GM18909 (cell line): ENCODE measurements at regions not wholly inside any gene's neighbourhood (a gene's known extent, or its start where the extent isn't known, plus 50 kb on each side); places are given as distances from the start of the nearest gene placed in this dataset.
"Not testable (repeated sequence)": the region's sequence is repeated elsewhere in the genome, so short reads cannot be mapped to it uniquely, and the experiment has no call there.

ENCODE experiments used
- ATAC-seq: cut with Tn5 transposase; IDR thresholded peaks from one replicate; pipeline ENCODE4 v1.9.1; 2021; ENCODE audit warnings: mild to moderate bottlenecking; ENCODE audit not compliant: unreplicated experiment, poor library complexity

DNA sequence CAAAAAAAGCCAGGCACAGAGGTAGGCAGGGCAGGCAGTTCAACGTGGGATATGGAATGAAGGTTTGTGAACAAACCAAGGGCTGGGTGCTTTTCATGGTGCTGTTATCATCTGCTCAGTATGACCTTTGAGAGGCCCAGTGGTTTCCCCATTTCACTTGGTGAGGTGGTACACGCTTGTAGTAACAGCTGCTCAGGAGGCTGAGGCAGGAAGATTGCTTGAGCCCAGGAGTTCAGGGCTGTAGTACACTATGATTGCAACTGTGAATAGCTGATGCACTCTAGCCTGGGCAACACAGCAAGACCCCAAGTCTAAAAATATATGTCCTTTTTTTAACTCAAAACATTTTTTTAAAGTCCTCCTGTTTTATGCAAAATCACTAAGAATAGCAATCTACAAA is 174.8 kb downstream of the ENC1 start:
- no peak for ATAC-seq

DNA sequence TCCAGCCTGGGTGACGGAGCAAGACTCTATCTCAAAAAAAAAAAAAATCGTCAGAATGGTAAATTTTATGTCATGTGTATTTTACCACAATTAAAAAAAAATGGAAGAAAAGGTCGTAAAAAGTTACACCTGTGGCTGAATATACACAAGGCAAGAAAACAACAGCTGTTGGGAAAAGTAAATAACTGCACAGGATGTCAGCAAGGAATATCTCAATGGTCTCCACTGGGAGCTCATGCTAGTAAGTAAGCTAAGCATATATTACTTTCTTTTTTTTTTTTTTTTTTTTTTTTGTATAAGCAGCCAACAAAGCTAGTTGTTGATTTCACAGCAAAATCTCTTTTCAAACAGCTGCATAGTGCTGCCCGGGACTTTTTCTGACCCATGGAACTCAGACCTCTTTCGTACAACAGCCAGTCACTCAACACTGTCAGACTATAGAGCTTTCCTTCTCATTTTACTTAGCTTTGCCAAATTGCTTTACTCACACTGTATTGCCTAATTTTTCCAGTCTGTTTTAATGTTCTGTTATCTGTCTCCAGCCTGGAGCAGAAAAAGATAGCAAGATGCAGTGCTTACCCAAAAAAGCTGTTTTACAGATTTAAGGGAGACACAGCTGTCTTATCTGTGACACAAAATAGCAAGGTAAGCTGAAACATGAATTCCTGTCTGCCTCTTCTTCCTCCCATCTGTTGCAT is 175.9 kb downstream of the ENC1 start:
- no peak for ATAC-seq

DNA sequence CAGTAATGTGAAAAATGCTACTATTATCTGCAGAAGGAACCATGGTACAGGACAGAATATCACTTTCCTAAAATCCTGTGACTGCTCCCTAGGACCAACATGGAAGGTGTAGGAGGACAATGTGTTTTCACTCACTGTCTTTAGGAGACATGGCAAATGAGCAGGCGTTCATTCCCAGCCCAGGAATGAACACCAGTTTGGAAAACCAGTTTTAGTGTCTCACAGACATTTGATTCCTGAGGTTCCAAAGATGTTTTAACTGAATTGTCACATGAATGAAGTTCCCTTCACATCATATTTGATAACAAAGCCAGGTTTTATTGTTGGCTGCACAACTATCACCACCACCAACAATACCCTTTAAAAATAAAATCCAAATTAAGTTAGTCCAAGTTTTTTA is 178.2 kb downstream of the ENC1 start:
- ATAC-seq, result no peak

DNA sequence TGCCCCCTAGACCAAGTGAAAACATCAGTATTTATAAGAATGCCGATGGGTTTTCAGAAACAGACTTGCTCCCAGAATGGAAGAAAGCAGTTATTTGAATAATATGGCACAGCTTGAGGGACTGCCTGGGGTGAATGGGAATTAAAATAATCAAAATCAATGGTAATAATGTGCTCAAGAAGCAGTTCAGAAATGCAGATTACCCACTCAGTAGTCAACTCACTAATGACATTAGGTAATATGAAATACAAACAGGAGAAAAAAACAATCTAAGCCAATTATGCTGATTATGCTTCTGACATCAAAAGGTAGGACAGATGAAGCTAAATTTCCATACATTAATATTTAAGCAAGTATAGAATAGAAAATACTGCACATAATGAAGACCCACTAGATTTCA is 179.3 kb downstream of the ENC1 start:
- no peak for ATAC-seq

DNA sequence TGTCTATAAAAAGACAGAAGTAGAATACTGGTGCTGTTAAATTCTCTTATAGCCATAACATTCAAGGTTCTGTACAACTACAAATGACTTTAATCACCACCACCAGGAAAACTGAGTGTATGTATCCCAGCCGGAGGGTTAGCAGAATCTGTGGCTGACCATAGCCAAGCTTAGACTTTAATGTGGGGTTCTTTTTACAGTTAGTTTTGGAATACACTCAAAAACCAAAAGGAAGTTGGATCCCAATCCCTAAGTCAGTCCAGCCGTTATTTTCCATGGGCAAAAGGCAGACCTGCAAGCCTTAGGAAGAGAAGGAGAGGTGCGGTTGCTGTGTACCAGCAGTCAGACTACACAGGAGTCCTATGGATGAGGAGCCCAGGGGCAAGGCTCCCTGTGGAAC is 179.8 kb downstream of the ENC1 start:
- no peak for ATAC-seq

DNA sequence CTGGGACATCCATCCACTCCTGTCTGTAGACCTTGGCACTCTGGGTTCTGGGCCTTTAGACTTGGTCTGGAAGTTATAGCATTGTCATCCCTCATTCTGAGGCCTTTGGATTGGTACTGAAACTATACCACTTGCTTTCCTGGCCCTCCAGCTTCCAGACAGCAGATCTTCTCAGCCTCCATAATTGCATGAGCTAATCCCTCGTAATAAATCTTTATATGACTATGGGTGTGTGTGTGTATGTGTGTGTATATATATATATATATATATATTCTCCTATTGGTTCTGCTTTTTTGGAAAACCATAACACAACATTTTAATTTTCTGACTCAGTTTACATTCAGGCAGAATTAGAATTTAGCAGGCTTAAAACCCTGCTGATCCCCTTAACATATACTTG is 180.5 kb downstream of the ENC1 start:
- ATAC-seq, result no peak

DNA sequence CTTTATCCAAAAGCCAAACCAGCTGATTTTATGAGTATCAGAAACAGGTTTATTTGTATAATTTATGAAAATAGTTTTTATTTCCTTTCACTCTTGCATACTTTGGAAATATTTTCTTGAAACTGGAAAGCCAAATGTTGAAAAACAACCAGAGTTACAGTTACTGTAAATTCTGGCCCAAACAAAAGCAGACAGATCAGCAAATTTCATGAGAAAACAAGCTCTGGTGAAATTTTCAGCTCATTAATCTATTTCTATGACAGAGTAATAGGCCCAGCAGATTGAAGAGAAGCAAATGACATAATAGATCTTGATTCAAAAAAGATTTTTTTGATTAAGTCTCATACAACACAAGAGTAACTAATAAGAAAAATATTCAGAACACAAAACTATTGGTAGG is 182.7 kb downstream of the ENC1 start:
- no peak for ATAC-seq

DNA sequence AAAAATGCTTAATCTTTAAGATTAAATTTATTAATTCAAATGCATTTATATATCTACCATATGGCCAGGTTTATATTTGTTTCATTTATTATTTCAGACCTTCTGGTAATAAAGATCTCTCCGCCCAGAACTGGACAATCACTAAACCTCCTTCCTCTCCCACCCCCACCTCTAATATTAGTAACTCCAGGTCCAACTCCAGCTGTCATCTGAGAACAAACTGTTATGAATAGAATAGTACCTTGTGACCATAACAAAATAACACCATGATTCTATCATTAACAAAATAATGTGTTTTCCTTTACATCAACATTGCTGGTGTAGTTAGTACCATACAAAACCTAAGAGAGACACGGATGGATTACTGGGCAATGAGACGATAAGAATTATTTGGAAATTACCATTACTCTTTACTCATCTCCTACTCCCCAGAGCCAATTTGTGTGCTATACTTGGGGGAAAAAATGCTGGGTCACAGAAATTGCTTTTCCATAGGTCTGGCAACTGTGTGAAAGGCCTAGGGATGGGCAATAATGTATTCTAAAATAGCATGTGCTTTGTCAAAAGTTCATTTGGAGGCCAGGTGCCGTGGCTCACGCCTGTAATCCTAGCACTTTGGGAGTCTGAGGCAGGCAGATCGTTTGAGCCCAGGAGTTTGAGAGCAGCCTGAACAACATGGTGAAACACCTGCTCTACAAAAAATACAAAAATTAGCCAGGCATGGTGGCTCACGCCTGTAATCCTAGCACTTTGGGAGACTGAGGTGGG is 186.1 kb downstream of the ENC1 start:
- no peak for ATAC-seq

DNA sequence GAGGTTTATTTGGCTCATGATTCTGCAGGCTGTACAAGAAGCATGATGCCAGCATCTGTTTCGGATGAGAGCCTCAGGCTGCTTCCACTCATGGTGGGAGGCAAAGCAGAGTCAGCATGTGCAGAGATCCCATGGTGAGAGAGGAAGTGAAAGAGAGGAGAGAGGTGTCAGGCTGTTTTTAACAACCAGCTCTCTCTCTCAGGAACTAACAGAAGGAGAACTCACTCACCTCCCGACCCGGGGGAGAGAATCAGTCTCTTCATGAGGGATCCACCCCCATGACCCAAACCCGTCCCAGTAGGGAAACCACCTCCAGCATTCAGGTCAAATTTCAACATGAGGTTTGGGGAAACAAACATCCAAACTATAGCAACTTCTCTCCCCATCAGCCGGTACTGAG is 187.7 kb downstream of the ENC1 start:
- no peak for ATAC-seq

DNA sequence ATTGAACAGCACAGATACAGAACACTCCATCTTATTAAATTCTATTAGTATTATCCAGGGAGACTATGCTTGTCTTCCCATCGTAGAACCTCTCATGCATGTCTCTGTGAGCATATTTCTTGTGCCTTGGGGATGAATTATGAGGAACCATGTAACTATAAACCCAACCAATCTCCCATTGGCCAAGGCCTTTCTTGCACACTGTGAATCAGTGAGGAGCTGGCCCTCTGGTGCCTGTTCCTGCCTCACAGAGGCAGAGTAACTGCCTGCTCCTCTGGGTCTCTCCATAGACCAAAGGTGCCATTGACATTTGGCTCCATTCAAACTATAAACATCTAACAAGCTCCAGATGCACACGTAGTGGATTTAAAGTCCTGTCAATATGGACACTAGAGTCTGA is 190.4 kb downstream of the ENC1 start:
- ATAC-seq, result no peak

DNA sequence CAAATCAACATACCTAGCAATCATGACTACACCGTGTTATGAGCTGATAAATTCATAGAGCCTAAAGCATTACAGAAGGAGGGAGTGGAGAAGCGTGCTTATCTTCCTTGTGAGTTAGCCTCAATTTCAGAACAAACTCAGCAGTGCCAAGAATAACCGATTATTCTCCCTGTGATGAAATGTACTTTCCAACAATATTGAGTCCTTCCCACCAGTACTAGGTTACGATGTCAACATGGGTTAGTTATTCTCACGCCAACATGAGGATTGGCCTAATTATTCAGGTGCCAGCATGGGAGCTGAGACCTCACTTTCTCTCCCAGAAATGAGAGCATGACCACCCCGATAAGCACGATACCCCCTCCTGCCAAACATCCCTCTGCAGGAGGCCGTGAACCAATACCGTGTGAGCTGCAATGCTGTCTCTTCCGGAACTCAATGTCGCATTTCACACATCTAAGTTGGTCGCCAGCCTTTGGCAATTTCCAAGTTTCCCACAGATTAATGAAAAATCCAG is 193.7 kb downstream of the ENC1 start:
- ATAC-seq, result no peak

DNA sequence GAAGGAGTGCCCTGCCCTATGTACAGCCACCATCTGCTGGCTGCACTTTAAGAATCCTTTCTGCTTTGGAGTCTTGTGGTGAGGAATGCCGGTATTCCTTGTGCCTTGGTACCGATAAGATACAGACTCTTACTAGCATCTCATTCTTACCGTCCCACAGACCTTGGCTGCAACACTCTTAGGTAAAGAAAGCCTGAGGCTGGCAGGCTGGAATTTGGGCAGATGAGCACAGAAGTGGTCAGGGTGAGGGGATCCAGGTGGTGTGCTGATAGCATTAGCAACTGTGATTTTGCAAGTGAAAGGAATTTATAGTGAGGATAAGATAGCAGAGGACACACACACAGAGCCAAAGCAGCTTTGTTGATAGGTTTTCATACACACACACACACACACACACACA is 198.1 kb downstream of the ENC1 start:
- no peak for ATAC-seq

DNA sequence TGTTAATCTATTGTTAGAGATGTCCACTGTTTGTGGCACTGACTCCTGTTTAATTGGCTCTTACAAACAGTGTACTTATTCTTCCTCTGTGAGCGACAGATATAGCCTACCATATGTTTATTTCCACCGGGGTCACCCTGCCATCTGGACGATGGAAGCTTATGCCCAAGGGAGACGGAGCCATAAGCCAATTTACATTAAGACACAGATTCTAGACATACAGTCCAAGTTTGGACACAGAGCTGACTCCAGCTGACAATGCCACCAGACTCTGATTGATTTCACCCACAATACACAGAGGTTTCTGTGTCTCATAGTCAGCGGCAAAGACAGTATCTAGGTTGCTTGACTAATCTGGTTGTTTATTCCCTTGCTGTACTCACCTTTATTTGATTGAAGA is 198.9 kb downstream of the ENC1 start:
- no peak for ATAC-seq

DNA sequence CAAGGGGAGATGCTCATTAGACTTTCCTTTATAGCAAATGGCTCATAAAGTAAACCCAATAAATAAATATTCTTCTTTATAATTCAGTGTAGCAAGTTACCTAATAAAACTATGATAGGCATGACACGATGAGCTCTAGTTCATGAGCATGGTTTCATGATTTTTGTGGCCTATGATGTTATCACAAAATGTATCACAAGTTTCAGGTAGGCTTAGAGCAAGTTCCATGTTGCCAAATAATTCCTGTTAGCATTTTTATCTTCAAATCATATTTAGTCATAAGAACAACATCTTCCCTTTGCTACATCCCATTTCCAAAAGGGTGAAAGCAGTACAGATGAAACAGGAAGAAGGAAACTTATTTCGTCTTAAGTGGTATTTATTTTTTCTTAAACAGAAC is 200.2 kb downstream of the ENC1 start:
- no peak for ATAC-seq

DNA sequence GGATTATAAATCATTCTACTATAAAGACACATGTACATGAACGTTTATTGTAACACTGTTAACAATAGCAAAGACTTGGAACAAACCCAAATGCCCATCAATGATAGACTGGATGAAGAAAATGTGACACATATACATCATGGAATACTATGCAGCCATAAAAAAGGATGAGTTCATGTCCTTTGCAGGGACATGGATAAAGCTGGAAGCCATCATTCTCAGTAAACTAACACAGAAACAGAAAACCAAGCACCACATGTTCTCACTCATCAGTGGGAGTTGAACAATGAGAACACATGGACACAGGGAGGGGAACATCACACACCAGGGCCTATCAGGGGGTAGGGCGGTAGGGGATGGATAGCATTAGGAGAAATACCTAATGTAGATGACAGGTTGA is 202.7 kb downstream of the ENC1 start:
- not testable (repeated sequence) for ATAC-seq

DNA sequence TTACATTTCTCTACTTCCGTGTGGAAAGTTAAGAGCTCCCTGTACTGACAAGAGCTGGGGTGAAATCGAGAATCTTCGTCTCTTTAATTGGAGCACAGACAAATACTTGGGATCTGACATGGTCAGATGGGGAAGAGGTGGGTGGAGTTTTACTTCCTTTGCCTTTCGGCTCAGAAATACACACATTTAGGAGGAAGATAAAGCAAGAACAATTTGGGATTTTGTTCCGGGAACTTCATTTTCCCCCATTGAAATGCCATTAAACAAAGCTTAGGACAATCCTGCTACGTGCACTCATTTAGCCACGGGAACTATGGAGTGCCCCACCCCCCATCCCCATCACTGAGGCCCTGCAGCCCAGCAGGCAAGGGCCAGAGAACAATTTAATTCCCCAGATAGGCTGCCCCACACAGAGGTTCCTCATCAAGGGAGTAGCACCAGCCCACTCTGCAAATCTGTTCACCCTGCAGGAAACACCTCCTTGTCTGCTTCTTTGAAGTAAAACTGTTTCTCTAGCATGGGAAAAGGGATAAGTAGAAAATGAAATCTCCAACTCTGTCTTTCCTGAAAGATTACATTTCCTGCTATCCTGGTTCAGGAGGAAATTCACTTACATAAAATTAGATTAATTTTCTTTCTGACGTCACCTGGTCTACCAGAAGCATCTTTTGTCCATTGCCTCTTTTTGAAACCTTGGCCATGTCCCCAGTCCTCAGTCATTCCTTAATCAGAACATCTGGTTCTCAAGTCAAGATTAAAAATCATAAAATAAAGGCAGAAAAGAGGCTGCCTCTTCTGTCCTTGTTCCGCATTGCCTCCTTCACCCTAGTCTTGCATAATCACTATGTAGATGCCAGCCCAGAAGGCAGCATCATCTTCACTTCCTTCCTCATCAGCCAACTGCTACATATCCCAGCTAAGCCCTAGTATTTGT is 206.4 kb downstream of the ENC1 start:
- no peak for ATAC-seq

DNA sequence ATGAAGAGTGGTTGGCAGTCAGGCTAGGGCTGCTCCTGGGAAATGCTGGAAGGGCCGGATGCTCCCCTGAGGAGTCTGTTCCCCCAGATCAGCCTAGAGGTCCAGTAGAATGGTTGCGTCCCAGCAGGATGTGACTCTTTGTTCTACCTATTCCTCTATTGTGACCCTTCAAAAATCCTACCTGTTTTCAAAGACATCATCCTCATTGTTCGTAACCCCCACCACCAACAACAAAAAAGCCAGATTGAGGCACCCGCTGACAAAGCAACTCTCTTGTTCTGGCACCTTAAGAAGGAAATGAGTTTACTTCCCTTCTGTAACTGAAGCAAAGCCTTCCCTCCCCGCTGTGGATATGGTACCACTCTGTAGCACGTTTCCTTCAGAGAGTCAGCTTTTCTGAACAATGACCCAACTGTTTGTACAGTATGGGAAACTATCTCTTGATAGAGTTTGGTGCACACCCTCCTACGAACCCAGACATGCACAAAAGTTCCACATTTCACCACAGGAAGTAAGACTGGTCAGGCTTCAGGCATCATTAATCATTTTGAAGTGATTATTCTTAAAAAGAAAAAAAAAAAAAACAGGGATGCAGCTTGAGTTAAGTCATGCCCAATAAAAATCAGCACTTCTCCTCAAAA is 207.2 kb downstream of the ENC1 start:
- ATAC-seq, result peak; percentile 52

DNA sequence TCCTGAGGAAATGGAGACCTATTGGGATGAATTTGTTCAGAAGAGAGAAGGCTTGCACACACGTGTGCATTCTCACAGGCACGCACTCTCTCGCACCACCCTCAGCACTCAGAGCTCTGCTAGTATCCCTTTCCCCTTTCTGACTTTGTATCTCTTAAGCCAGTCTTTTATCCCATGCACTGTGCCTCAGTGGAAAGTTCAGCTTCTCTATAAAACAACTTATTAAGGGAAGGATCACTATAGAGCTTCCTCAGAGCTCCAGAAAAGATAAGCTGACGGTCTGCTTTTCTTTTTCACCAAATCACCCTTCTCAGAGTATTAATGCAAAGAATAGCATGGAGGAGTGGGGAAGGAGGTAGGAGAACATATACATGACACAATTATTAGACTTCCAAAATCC is 207.8 kb downstream of the ENC1 start:
- no peak for ATAC-seq

DNA sequence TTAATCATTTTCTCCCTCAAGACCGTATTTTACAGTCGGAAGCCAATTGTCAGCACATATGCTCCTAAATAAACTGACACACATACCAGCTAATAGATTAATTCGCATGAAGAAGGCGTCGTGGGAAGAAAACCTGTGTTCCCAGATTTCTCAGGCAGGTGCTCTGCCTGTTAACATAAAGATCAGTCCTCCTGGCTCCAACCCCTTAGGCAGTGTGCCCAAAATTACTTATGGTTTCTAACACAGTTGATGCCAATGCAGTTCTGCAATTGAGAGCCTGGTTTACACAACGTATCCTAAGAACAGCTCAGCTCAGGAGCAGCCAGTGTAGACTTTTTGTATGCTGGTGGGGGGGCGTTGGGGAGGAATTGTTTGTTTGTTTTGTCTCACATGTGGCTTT is 208.3 kb downstream of the ENC1 start:
- ATAC-seq, result no peak

DNA sequence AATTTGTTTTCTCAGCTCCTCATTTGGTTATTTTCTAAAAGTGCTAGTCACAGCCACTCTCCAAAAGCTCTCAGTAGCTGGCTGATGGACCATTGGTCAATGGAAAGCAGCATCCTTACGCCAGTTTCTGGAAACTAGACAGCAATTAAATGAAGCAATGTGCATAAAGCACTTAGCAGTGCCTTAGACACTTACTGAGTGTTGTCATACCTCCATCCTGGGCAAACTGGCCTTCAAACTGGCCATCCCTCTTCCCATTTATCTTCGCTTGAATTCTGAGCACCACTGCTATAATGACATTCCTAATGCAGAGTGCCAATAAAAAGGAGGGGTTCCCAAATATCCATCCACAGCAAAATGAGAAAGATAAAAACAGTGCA is 209.2 kb downstream of the ENC1 start:
- ATAC-seq, result no peak
